Neuronal stem cell (in vitro differentiated cells): ENCODE measurements at regions not wholly inside any gene's neighbourhood (a gene's known extent, or its start where the extent isn't known, plus 50 kb on each side); places are given as distances from the start of the nearest gene placed in this dataset.

Source experiments
- DNase-seq: peaks from one replicate; pipeline ENCODE4 v3.0.0-alpha.2; 2013; ENCODE audit warnings: low spot score
- H2AFZ ChIP-seq: one replicate; pipeline ENCODE4 v1.6.1; 2013; ENCODE audit warnings: mild to moderate bottlenecking, low read length, inconsistent platforms
- H2AK5ac ChIP-seq: 2 replicates; pipeline ENCODE4 v1.6.1; 2013; ENCODE audit warnings: low read depth, mild to moderate bottlenecking, inconsistent platforms, low read length, moderate library complexity, mixed read lengths
- H2BK120ac ChIP-seq: 2 replicates; pipeline ENCODE4 v1.6.1; 2013; ENCODE audit warnings: low read depth, mild to moderate bottlenecking, inconsistent platforms, low read length, moderate library complexity, mixed read lengths
- H2BK12ac ChIP-seq: one replicate; pipeline ENCODE4 v1.6.1; 2013; ENCODE audit warnings: low read length, inconsistent platforms
- H2BK15ac ChIP-seq: 2 replicates; pipeline ENCODE4 v1.6.1; 2013; ENCODE audit warnings: mild to moderate bottlenecking, low read length, inconsistent platforms, mixed read lengths
- H2BK5ac ChIP-seq: one replicate; pipeline ENCODE4 v1.6.1; 2013; ENCODE audit warnings: inconsistent platforms, mild to moderate bottlenecking, low read length, moderate library complexity
- H3K14ac ChIP-seq: one replicate; pipeline ENCODE4 v1.6.1; 2013; ENCODE audit warnings: low read length, inconsistent platforms
- H3K18ac ChIP-seq: 2 replicates; pipeline ENCODE4 v1.6.1; 2013; ENCODE audit warnings: low read length, inconsistent platforms
- H3K23ac ChIP-seq: 2 replicates; pipeline ENCODE4 v1.6.1; 2013; ENCODE audit warnings: low read depth, mild to moderate bottlenecking, mixed read lengths, low read length, inconsistent platforms; ENCODE audit not compliant: poor library complexity
- H3K27ac ChIP-seq: replicated peaks from 3 replicates; pipeline ENCODE4 v1.5.1; 2013; ENCODE audit warnings: low read length, inconsistent platforms
- H3K27me3 ChIP-seq, 3 experiments: 2 replicates each; pipeline ENCODE4 v1.6.1; 2013; ENCODE audit warnings: low read length in 3 of 3, mild to moderate bottlenecking in 2 of 3, inconsistent platforms in 1 of 3, low read depth in 1 of 3, mixed read lengths in 1 of 3, moderate library complexity in 1 of 3; ENCODE audit not compliant: control insufficient read depth in 3 of 3, insufficient read depth in 3 of 3
- H3K36me3 ChIP-seq, 2 donors: replicated peaks in 1 of 2; 2 replicates each; pipeline ENCODE4 v1.6.1; 2013; ENCODE audit warnings: low read length in 2 of 2; ENCODE audit not compliant: control insufficient read depth in 2 of 2, insufficient read depth in 2 of 2
- H3K4ac ChIP-seq: 2 replicates; pipeline ENCODE4 v1.6.1; 2013; ENCODE audit warnings: inconsistent platforms, mild to moderate bottlenecking, low read length, moderate library complexity
- H3K4me1 ChIP-seq, 2 donors: 1 replicate in 1 of 2; 2 replicates in 1 of 2; pipeline ENCODE4 v1.6.1; 2013; ENCODE audit warnings: low read length in 2 of 2, low read depth in 1 of 2; ENCODE audit not compliant: control insufficient read depth in 2 of 2, insufficient read depth in 1 of 2
- H3K4me2 ChIP-seq: one replicate; pipeline ENCODE4 v1.6.1; 2013; ENCODE audit warnings: mild to moderate bottlenecking, low read length, inconsistent platforms; ENCODE audit not compliant: insufficient read depth, poor library complexity, severe bottlenecking
- H3K4me3 ChIP-seq, 2 donors: 2 replicates each; pipeline ENCODE4 v1.5.1; 2013; ENCODE audit warnings: low read length in 2 of 2, mild to moderate bottlenecking in 2 of 2, inconsistent platforms in 1 of 2, moderate library complexity in 1 of 2
- H3K79me1 ChIP-seq: one replicate; pipeline ENCODE4 v1.6.1; 2013; ENCODE audit warnings: low read depth, mild to moderate bottlenecking, inconsistent platforms, low read length, moderate library complexity
- H3K9ac ChIP-seq: one replicate; pipeline ENCODE4 v1.6.1; 2013; ENCODE audit warnings: mild to moderate bottlenecking, low read depth, low read length, inconsistent platforms; ENCODE audit not compliant: poor library complexity
- H3K9me3 ChIP-seq, 2 donors: replicated peaks in 1 of 2; 2 replicates each; pipeline versions ENCODE3 to v1.6.1; 2013; ENCODE audit warnings: low read length in 2 of 2, mild to moderate bottlenecking in 2 of 2, inconsistent platforms in 1 of 2, low read depth in 1 of 2, mixed read lengths in 1 of 2, moderate library complexity in 1 of 2; ENCODE audit not compliant: control insufficient read depth in 2 of 2, insufficient read depth in 1 of 2
- H4K8ac ChIP-seq: one replicate; pipeline ENCODE4 v1.6.1; 2013; ENCODE audit warnings: low read depth, mild to moderate bottlenecking, inconsistent platforms, low read length, moderate library complexity
- H4K91ac ChIP-seq: one replicate; pipeline ENCODE4 v1.6.1; 2013; ENCODE audit warnings: low read length, low read depth, mild to moderate bottlenecking, inconsistent platforms; ENCODE audit not compliant: poor library complexity
- WGBS, 2 donors: extraction: QIAGEN DNeasy Blood & Tissue Kit; methylation state at CpG; one replicate each; pipeline ENCODE4 v1.1.7; 2013; ENCODE audit warnings: missing lambda C conversion rate in 2 of 2, mixed read lengths in 1 of 2; ENCODE audit not compliant: insufficient read length in 2 of 2, insufficient replicate concordance in 1 of 2; ENCODE audit errors: extremely low coverage in 2 of 2; 5-methylcytosine and 5-hydroxymethylcytosine counted together

- H3K79me1 ChIP-seq = no peaks in the 10 kb centered on the region
- no peak overlapping the region for H2BK5ac ChIP-seq
- no peak for DNase-seq
Measured at GRCh38 chr12:13316587-13317246, 120.2 kb downstream of the EMP1 start.

GRCh38 chr12:13313886-13314285 lies 117.4 kb downstream of the EMP1 start:
- no peak for DNase-seq
- H3K27me3 ChIP-seq = peaks cover 0 to 12% (median 0%) of the 10 kb centered on the region in 3 experiments
- H3K36me3 ChIP-seq = no peaks in the 10 kb centered on the region
- H3K18ac ChIP-seq = no peak overlapping the region
- H3K23ac ChIP-seq = no peak overlapping the region
- no peak overlapping the region for H3K4me2 ChIP-seq
- no peak overlapping the region for H3K4ac ChIP-seq
- no peaks in the 10 kb centered on the region for H3K79me1 ChIP-seq
- no peak overlapping the region for H2BK5ac ChIP-seq
- H2AK5ac ChIP-seq = no peak overlapping the region
- H2AFZ ChIP-seq = no peak overlapping the region
- no peak overlapping the region for H3K27ac ChIP-seq
- H4K8ac ChIP-seq = no peak overlapping the region
- H2BK15ac ChIP-seq = no peak overlapping the region
- no peak overlapping the region for H3K9ac ChIP-seq
- H3K9me3 ChIP-seq = peaks cover 2 to 9% of the 10 kb centered on the region in 2 donors
- H3K4me3 ChIP-seq = no peak overlapping the region
- no peak overlapping the region for H4K91ac ChIP-seq
- no peak overlapping the region for H3K14ac ChIP-seq
- peaks cover 0 to 7% of the 10 kb centered on the region in 2 donors for H3K4me1 ChIP-seq
- H2BK12ac ChIP-seq = no peak overlapping the region
- no peak overlapping the region for H2BK120ac ChIP-seq
- no CpG with 5 or more reads among the region's 2 CpGs for WGBS, 2 donors

More at GRCh38 chr12:13316587-13317246, 120.2 kb downstream of the EMP1 start:
- Histone ChIP-seq H2BK15ac (no peak overlapping the region), H2BK120ac (no peak overlapping the region), H2BK12ac (no peak overlapping the region), H2AK5ac (no peak overlapping the region), H3K36me3 (no peaks in the 10 kb centered on the region), H2AFZ (no peak overlapping the region), H3K4ac (no peak overlapping the region), H3K18ac (no peak overlapping the region), H3K4me3 (no peak overlapping the region), H3K4me1 (peaks cover 0 to 3% of the 10 kb centered on the region in 2 donors), H3K9ac (no peak overlapping the region), H3K27me3 (no peaks in the 10 kb centered on the region), H3K9me3 (peaks cover 2 to 9% of the 10 kb centered on the region in 2 donors), H4K91ac (no peak overlapping the region), H4K8ac (no peak overlapping the region), H3K23ac (no peak overlapping the region), H3K4me2 (no peak overlapping the region), H3K27ac (no peak overlapping the region), H3K14ac (no peak overlapping the region)
- no CpG with 5 or more reads among the region's 7 CpGs for WGBS, 2 donors

GRCh38 chr12:13311551-13311950 lies 115.0 kb downstream of the EMP1 start:
- H2BK15ac ChIP-seq = no peak overlapping the region
- H3K36me3 ChIP-seq = no peaks in the 10 kb centered on the region
- H3K18ac ChIP-seq = no peak overlapping the region
- no peak overlapping the region for H2AFZ ChIP-seq
- no CpG with 5 or more reads among the region's 4 CpGs for WGBS, 2 donors
- no peak overlapping the region for H2BK12ac ChIP-seq
- H4K8ac ChIP-seq = no peak overlapping the region
- no peak overlapping the region for H4K91ac ChIP-seq
- no peak overlapping the region for H3K9ac ChIP-seq
- H3K79me1 ChIP-seq = no peaks in the 10 kb centered on the region
- no peak overlapping the region for H2AK5ac ChIP-seq
- DNase-seq = no peak
- H3K9me3 ChIP-seq = peaks cover 0 to 3% of the 10 kb centered on the region in 2 donors
- H3K23ac ChIP-seq = no peak overlapping the region
- no peak overlapping the region for H3K4ac ChIP-seq
- H3K4me2 ChIP-seq = no peak overlapping the region
- peaks cover 0 to 18% (median 0%) of the 10 kb centered on the region in 3 experiments for H3K27me3 ChIP-seq
- no peak overlapping the region for H2BK120ac ChIP-seq
- H3K4me1 ChIP-seq = peaks cover 0 to 11% of the 10 kb centered on the region in 2 donors
- H3K4me3 ChIP-seq = no peak overlapping the region
- H2BK5ac ChIP-seq = no peak overlapping the region
- H3K14ac ChIP-seq = no peak overlapping the region
- no peak overlapping the region for H3K27ac ChIP-seq

- Histone ChIP-seq H2BK12ac (no peak overlapping the region), H3K4me3 (no peak overlapping the region), H2BK120ac (no peak overlapping the region), H4K8ac (no peak overlapping the region), H3K79me1 (no peaks in the 10 kb centered on the region), H2BK15ac (no peak overlapping the region), H3K4ac (no peak overlapping the region), H2AK5ac (no peak overlapping the region), H3K23ac (no peak overlapping the region), H3K27me3 (peaks cover 0 to 23% (median 0%) of the 10 kb centered on the region in 3 experiments), H4K91ac (no peak overlapping the region), H3K9ac (no peak overlapping the region), H3K9me3 (no peaks in the 10 kb centered on the region), H2BK5ac (no peak overlapping the region), H3K36me3 (no peaks in the 10 kb centered on the region), H3K18ac (no peak overlapping the region), H3K14ac (no peak overlapping the region), H3K4me1 (peaks cover 0 to 14% of the 10 kb centered on the region in 2 donors), H2AFZ (no peak overlapping the region), H3K4me2 (no peak overlapping the region), H3K27ac (no peak overlapping the region)
- no peak for DNase-seq
- WGBS, 2 donors = no CpG with 5 or more reads among the region's 4 CpGs
Measured at GRCh38 chr12:13307143-13307816, 110.8 kb downstream of the EMP1 start.
